HepG2 (cell line): ENCODE measurements at regions not wholly inside any gene's neighbourhood (a gene's known extent, or its start where the extent isn't known, plus 50 kb on each side); places are given as distances from the start of the nearest gene placed in this dataset.

Experiments
- HCFC1 ChIP-seq: fragments of 150-350 bp; IDR thresholded peaks from 2 replicates; pipeline ENCODE4 v1.6.1; 2014; ENCODE audit warnings: low read depth, low read length
- MYNN ChIP-seq: sonication (generic); formaldehyde crosslinking; IDR thresholded peaks from 2 replicates; pipeline ENCODE4 v1.4.0; 2020; ENCODE audit warnings: mild to moderate bottlenecking, low read depth, missing genetic modification reagents
- PHB2 ChIP-seq: fragments of 450-650 bp; IDR thresholded peaks from 2 replicates; pipeline ENCODE4 v1.6.1; 2018; ENCODE audit not compliant: partially characterized antibody
- POLR2AphosphoS5 ChIP-seq: IDR thresholded peaks from 2 replicates; pipeline ENCODE4 v1.6.1; 2012; ENCODE audit warnings: low read depth, low read length
- ZFYVE20 ChIP-seq: sonication (generic); formaldehyde crosslinking; IDR thresholded peaks from 2 replicates; pipeline ENCODE4 v1.8.0; 2023; ENCODE audit warnings: low read depth, mild to moderate bottlenecking, moderate library complexity, missing genetic modification reagents, borderline replicate concordance
- ZNF414 ChIP-seq: sonication (generic); formaldehyde crosslinking; IDR thresholded peaks from 2 replicates; pipeline ENCODE4 v1.5.0; 2020; ENCODE audit warnings: missing genetic modification reagents
- TF ChIP-seq, protein P1 (sequence below): sonication (generic); formaldehyde crosslinking; IDR thresholded peaks from 2 replicates; pipeline ENCODE4 v1.8.1; 2023; ENCODE audit warnings: missing genetic modification reagents, inconsistent platforms, borderline replicate concordance

- no peak for TF ChIP-seq POLR2AphosphoS5
- TF ChIP-seq, protein P1, sequence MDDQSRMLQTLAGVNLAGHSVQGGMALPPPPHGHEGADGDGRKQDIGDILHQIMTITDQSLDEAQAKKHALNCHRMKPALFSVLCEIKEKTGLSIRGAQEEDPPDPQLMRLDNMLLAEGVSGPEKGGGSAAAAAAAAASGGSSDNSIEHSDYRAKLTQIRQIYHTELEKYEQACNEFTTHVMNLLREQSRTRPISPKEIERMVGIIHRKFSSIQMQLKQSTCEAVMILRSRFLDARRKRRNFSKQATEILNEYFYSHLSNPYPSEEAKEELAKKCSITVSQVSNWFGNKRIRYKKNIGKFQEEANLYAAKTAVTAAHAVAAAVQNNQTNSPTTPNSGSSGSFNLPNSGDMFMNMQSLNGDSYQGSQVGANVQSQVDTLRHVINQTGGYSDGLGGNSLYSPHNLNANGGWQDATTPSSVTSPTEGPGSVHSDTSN (CRISPR knock-in tag) = no peak
- TF ChIP-seq MYNN (CRISPR knock-in tag) = no peak
- no peak for TF ChIP-seq PHB2
- no peak for TF ChIP-seq HCFC1
- no peak for TF ChIP-seq ZFYVE20 (CRISPR knock-in tag)
- no peak for TF ChIP-seq ZNF414 (CRISPR knock-in tag)
Measured at GRCh38 chr14:101683365-101683764, 78.1 kb upstream of the PPP2R5C start.
